CD8-positive, alpha-beta memory T cell (primary cell): ENCODE measurements at regions not wholly inside any gene's neighbourhood (a gene's known extent, or its start where the extent isn't known, plus 50 kb on each side); places are given as distances from the start of the nearest gene placed in this dataset.

ENCODE experiments used
- CTCF ChIA-PET: fragments of 350-600 bp; sonication (Branson Sonifier 250); formaldehyde crosslinking; loops from one replicate; lab custom pipeline; 2021; ENCODE audit warnings: antibody characterized with exemption; lab: Charles Lee
- POLR2A ChIA-PET: fragments of 350-600 bp; sonication (Branson Sonifier 250); formaldehyde crosslinking; loops from one replicate; lab custom pipeline; 2021; ENCODE audit warnings: antibody characterized with exemption; lab: Charles Lee
- DNase-seq, 5 donors: peaks; one replicate each; pipeline versions ENCODE4 v3.0.0 to v3.0.0-alpha.2; 2020 to 2022; ENCODE audit warnings: mixed read lengths in 1 of 5
- H3K27ac ChIP-seq: one replicate; pipeline ENCODE4 v1.7.0; 2013; ENCODE audit warnings: low read depth, mild to moderate bottlenecking, low read length, moderate library complexity
- H3K27me3 ChIP-seq: 2 replicates; pipeline ENCODE4 v1.7.0; 2013; ENCODE audit warnings: low read length, mild to moderate bottlenecking; ENCODE audit not compliant: insufficient read depth, poor library complexity, severe bottlenecking
- H3K36me3 ChIP-seq: 2 replicates; pipeline ENCODE4 v1.7.0; 2013; ENCODE audit warnings: mild to moderate bottlenecking, low read length, moderate library complexity; ENCODE audit not compliant: insufficient read depth
- H3K4me1 ChIP-seq: 2 replicates; pipeline ENCODE4 v1.7.0; 2013; ENCODE audit warnings: mild to moderate bottlenecking, low read length, moderate library complexity; ENCODE audit not compliant: insufficient read depth
- H3K4me3 ChIP-seq: 2 replicates; pipeline ENCODE4 v1.7.0; 2013; ENCODE audit warnings: mild to moderate bottlenecking, low read length
- H3K9me3 ChIP-seq: 2 replicates; pipeline ENCODE4 v1.7.0; 2013; ENCODE audit warnings: mild to moderate bottlenecking, low read length
- H3K27ac Mint-ChIP-seq, 8 donors: one replicate each; pipeline ENCODE4 v1.8.0; 2020 to 2021; ENCODE audit warnings: mixed read lengths in 8 of 8, mild to moderate bottlenecking in 6 of 8, inconsistent platforms in 3 of 8, moderate library complexity in 3 of 8
- H3K27me3 Mint-ChIP-seq, 2 donors: one replicate each; pipeline ENCODE4 v1.8.0; 2020 to 2021; ENCODE audit warnings: mixed read lengths in 2 of 2, mild to moderate bottlenecking in 1 of 2, moderate library complexity in 1 of 2
- H3K36me3 Mint-ChIP-seq, 3 donors: one replicate each; pipeline ENCODE4 v1.8.0; 2020 to 2021; ENCODE audit warnings: mixed read lengths in 3 of 3, inconsistent platforms in 1 of 3, mild to moderate bottlenecking in 1 of 3
- H3K4me1 Mint-ChIP-seq, 3 donors: one replicate each; pipeline ENCODE4 v1.8.0; 2020 to 2021; ENCODE audit warnings: mixed read lengths in 3 of 3, inconsistent platforms in 1 of 3, mild to moderate bottlenecking in 1 of 3
- H3K4me3 Mint-ChIP-seq, 7 donors: one replicate each; pipeline ENCODE4 v1.8.0; 2020 to 2021; ENCODE audit warnings: mixed read lengths in 7 of 7, mild to moderate bottlenecking in 6 of 7, moderate library complexity in 4 of 7, inconsistent platforms in 2 of 7
- H3K9me3 Mint-ChIP-seq, 5 donors: one replicate each; pipeline ENCODE4 v1.8.0; 2020 to 2022; ENCODE audit warnings: mixed read lengths in 5 of 5, mild to moderate bottlenecking in 3 of 5, moderate library complexity in 2 of 5, inconsistent platforms in 1 of 5

- H3K27me3 Mint-ChIP-seq, result peaks cover 5 to 42% of the 10 kb centered on the region in 2 donors
- no peaks in the 10 kb centered on the region for H3K9me3 Mint-ChIP-seq
- H3K36me3 Mint-ChIP-seq, result no peaks in the 10 kb centered on the region
- no peak for DNase-seq
- no peak overlapping the region for H3K4me3 Mint-ChIP-seq
- H3K27me3 ChIP-seq, result no peaks in the 10 kb centered on the region
- no peaks in the 10 kb centered on the region for H3K9me3 ChIP-seq
- POLR2A ChIA-PET, result no interaction called here
- no peaks in the 10 kb centered on the region for H3K36me3 ChIP-seq
- no peaks in the 10 kb centered on the region for H3K4me1 Mint-ChIP-seq
- H3K27ac Mint-ChIP-seq, result no peak overlapping the region
- H3K27ac ChIP-seq, result no peak overlapping the region
- H3K4me3 ChIP-seq, result no peak overlapping the region
- no peaks in the 10 kb centered on the region for H3K4me1 ChIP-seq
- CTCF ChIA-PET, result no interaction called here
Measured at GRCh38 chr2:38156436-38156835, 80.5 kb upstream of the CYP1B1 start.

- Mint-ChIP-seq H3K27me3 (peaks cover 0 to 38% of the 10 kb centered on the region in 2 donors), H3K36me3 (no peaks in the 10 kb centered on the region), H3K9me3 (no peaks in the 10 kb centered on the region), H3K27ac (no peak overlapping the region), H3K4me3 (no peak overlapping the region), H3K4me1 (no peaks in the 10 kb centered on the region)
- Histone ChIP-seq H3K9me3 (no peaks in the 10 kb centered on the region), H3K4me3 (no peak overlapping the region), H3K36me3 (no peaks in the 10 kb centered on the region), H3K27me3 (no peaks in the 10 kb centered on the region), H3K4me1 (no peaks in the 10 kb centered on the region), H3K27ac (no peak overlapping the region)
- ChIA-PET CTCF (no interaction called here), POLR2A (no interaction called here)
- DNase-seq, result no peak
Measured at GRCh38 chr2:38155015-38155414, 79.1 kb upstream of the CYP1B1 start.

- Mint-ChIP-seq H3K27me3 (peaks cover 0 to 38% of the 10 kb centered on the region in 2 donors), H3K36me3 (no peaks in the 10 kb centered on the region), H3K4me1 (no peaks in the 10 kb centered on the region), H3K9me3 (no peaks in the 10 kb centered on the region), H3K4me3 (no peak overlapping the region), H3K27ac (no peak overlapping the region)
- H3K36me3 ChIP-seq, result no peaks in the 10 kb centered on the region
- no peaks in the 10 kb centered on the region for H3K9me3 ChIP-seq
- ChIA-PET CTCF (no interaction called here), POLR2A (no interaction called here)
- H3K4me3 ChIP-seq, result no peak overlapping the region
- H3K27me3 ChIP-seq, result no peaks in the 10 kb centered on the region
- no peak overlapping the region for H3K27ac ChIP-seq
- no peaks in the 10 kb centered on the region for H3K4me1 ChIP-seq
- DNase-seq, result no peak
Measured at GRCh38 chr2:38154395-38154794, 78.4 kb upstream of the CYP1B1 start.

GRCh38 chr2:38153476-38154135 is 77.7 kb upstream of the CYP1B1 start:
- Mint-ChIP-seq H3K9me3 (no peaks in the 10 kb centered on the region), H3K36me3 (no peaks in the 10 kb centered on the region), H3K4me3 (no peak overlapping the region), H3K27me3 (peaks cover 0 to 42% of the 10 kb centered on the region in 2 donors), H3K27ac (no peak overlapping the region), H3K4me1 (no peaks in the 10 kb centered on the region)
- Histone ChIP-seq H3K9me3 (no peaks in the 10 kb centered on the region), H3K4me3 (no peak overlapping the region), H3K4me1 (no peaks in the 10 kb centered on the region), H3K27ac (no peak overlapping the region), H3K36me3 (no peaks in the 10 kb centered on the region), H3K27me3 (no peaks in the 10 kb centered on the region)
- CTCF ChIA-PET, result no interaction called here
- DNase-seq, result no peak
- POLR2A ChIA-PET, result no interaction called here

GRCh38 chr2:38152913-38153312 is 77.0 kb upstream of the CYP1B1 start:
- Mint-ChIP-seq H3K27me3 (peaks cover 2 to 41% of the 10 kb centered on the region in 2 donors), H3K4me3 (no peak overlapping the region), H3K36me3 (no peaks in the 10 kb centered on the region), H3K27ac (no peak overlapping the region), H3K4me1 (no peaks in the 10 kb centered on the region), H3K9me3 (no peaks in the 10 kb centered on the region)
- no peak for DNase-seq
- no peaks in the 10 kb centered on the region for H3K9me3 ChIP-seq
- H3K27ac ChIP-seq, result no peak overlapping the region
- H3K4me3 ChIP-seq, result no peak overlapping the region
- ChIA-PET POLR2A (no interaction called here), CTCF (no interaction called here)
- H3K4me1 ChIP-seq, result no peaks in the 10 kb centered on the region
- no peaks in the 10 kb centered on the region for H3K36me3 ChIP-seq
- no peaks in the 10 kb centered on the region for H3K27me3 ChIP-seq

GRCh38 chr2:38152035-38152434 is 76.1 kb upstream of the CYP1B1 start:
- CTCF ChIA-PET, result no interaction called here
- Histone ChIP-seq H3K36me3 (no peaks in the 10 kb centered on the region), H3K27me3 (no peaks in the 10 kb centered on the region), H3K9me3 (no peaks in the 10 kb centered on the region), H3K4me1 (no peaks in the 10 kb centered on the region), H3K27ac (no peak overlapping the region), H3K4me3 (no peak overlapping the region)
- POLR2A ChIA-PET, result no interaction called here
- Mint-ChIP-seq H3K36me3 (peaks cover 0 to 3% (median 0%) of the 10 kb centered on the region in 3 donors), H3K4me1 (no peaks in the 10 kb centered on the region), H3K27me3 (peaks cover 5 to 41% of the 10 kb centered on the region in 2 donors), H3K27ac (no peak overlapping the region), H3K9me3 (peaks cover 0 to 1% (median 0%) of the 10 kb centered on the region in 5 donors), H3K4me3 (no peak overlapping the region)
- no peak for DNase-seq

- Histone ChIP-seq H3K27me3 (no peaks in the 10 kb centered on the region), H3K4me3 (no peak overlapping the region), H3K9me3 (no peaks in the 10 kb centered on the region), H3K27ac (no peak overlapping the region), H3K36me3 (no peaks in the 10 kb centered on the region), H3K4me1 (no peaks in the 10 kb centered on the region)
- ChIA-PET CTCF (no interaction called here), POLR2A (no interaction called here)
- Mint-ChIP-seq H3K27me3 (peaks cover 6 to 37% of the 10 kb centered on the region in 2 donors), H3K9me3 (peaks cover 0 to 1% (median 0%) of the 10 kb centered on the region in 5 donors), H3K4me3 (no peak overlapping the region), H3K27ac (no peak overlapping the region), H3K4me1 (no peaks in the 10 kb centered on the region), H3K36me3 (peaks cover 0 to 5% (median 0%) of the 10 kb centered on the region in 3 donors)
- DNase-seq, result no peak
Measured at GRCh38 chr2:38149531-38149930, 73.6 kb upstream of the CYP1B1 start.

- no peaks in the 10 kb centered on the region for H3K9me3 ChIP-seq
- Mint-ChIP-seq H3K36me3 (peaks cover 0 to 5% (median 0%) of the 10 kb centered on the region in 3 donors), H3K4me1 (no peaks in the 10 kb centered on the region), H3K27ac (no peak overlapping the region), H3K4me3 (no peak overlapping the region), H3K9me3 (peaks cover 0 to 1% (median 0%) of the 10 kb centered on the region in 5 donors), H3K27me3 (peaks cover 6 to 29% of the 10 kb centered on the region in 2 donors)
- H3K4me1 ChIP-seq, result no peaks in the 10 kb centered on the region
- CTCF ChIA-PET, result no interaction called here
- no peak overlapping the region for H3K4me3 ChIP-seq
- H3K36me3 ChIP-seq, result no peaks in the 10 kb centered on the region
- POLR2A ChIA-PET, result no interaction called here
- H3K27ac ChIP-seq, result no peak overlapping the region
- DNase-seq, result no peak
- no peaks in the 10 kb centered on the region for H3K27me3 ChIP-seq
Measured at GRCh38 chr2:38148501-38148900, 72.5 kb upstream of the CYP1B1 start.
